NCI-H146 (cell line): ENCODE measurements at regions not wholly inside any gene's neighbourhood (a gene's known extent, or its start where the extent isn't known, plus 50 kb on each side); places are given as distances from the start of the nearest gene placed in this dataset.

Experiments used
- DNase-seq: peaks from one replicate; lab custom pipeline; 2025; lab: John Stamatoyannopoulos, UW

DNA sequence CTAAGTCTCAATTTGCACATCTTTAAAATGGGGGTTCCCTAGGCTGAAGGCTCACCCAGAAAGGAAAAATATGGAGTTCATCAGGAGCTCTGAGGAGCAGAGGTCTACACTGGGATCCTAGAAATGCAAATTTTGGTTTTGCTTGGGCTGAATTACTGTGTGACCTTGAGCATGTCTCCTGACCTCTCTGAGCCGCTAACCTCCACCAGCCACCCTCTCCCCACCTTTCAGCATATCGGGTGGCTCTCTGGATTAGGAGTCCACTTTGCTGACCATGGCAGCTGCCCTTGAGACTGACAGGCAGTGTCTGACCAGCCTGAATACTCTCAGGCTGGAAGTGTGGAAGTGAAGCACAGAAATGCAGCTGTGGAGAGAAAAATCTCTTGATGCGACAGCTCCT is 165.9 kb upstream of the LRFN2 start:
- DNase-seq = no peak

DNA sequence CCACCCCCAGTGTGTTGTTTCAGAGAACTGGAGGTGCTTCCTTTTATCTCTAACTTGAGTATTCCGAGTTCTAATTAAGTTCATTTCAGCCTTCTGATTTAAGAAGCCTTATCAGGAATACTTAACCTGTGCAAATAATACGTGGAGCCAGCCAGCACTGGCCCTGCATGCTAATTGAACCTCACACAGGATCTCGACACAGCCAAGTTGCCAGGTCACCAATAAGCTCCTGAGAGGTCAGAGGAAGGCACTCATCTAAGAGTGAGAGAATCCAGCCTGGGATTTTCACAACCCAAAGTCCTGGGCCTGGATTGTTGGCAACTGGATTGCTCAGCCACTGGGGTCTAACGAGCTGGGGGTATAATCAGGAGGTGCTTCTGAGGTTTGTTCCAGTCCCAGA is 157.7 kb upstream of the LRFN2 start:
- no peak for DNase-seq

DNA sequence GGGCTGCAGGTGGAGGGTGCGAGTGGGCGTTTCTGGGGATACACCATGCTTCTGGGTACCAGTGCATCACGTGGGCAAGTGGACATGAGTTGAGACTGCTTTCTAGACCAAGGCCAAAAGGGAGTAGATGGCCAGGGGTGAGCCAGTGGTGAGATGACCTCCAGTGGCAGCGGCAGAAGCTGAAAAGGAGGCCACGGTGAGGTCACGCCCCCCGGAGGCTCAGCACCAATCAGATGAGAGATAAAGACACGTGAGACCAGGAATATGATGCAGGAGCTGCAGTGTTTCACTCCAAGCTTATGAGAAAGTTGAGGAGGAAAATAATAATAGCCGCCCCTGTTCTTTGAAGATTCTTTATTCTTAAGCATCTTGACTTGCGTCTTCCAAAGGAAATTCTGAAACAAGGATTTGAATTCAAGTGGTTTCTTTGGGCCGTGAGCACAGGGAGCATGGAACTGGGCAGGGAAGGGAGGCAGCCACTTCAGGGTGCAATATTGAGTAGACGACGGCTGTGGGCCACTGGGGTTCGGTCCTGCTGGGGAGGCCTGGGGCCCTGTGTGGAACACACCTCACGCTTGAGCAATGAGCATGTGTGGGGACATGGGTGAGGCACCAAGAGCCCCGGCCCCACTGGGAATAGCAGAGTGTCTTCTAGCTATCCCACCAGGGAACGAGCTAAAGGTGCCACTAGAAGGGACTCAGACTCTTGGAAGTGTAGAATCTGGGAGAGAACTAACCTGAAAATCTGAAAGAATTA is 156.7 kb upstream of the LRFN2 start:
- DNase-seq = no peak

DNA sequence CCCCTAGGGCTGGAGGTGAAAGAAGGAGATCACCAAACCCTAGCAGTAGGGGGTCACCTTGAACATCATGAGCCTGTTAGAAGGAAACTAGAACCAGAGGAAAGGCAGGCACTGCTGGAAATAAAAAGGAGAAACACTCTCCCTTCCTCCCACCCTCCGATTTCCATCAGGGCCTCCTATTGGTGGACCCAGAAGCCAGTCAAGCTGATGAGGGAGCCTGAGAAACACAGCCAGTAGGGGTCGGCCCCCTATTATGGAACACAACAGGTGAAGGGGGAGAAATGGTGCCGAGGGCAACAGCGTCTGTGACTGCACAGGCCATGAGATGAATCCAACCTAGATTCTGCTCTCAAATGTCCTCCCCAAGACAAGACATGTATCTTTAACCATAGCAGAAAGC is 156.1 kb upstream of the LRFN2 start:
- DNase-seq = peak; percentile 50

DNA sequence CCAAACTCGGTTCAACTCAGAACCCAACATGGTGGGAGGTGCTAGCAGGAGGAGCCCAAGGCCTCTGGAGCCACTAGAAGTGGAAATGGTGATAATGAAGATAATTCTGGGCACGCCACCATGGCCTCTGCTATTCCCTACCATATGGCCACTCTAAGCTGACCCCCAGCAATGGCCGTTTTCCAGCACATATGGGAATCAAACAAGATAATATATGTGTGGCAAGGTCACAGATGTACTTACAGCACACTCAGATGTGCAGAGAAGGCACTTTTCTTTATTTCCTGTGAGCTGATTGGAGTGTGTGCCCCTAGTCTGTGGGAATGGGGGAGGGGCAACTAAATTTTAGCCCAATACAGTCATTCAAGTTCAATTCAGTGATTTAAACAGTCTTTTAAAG is 153.4 kb upstream of the LRFN2 start:
- no peak for DNase-seq

DNA sequence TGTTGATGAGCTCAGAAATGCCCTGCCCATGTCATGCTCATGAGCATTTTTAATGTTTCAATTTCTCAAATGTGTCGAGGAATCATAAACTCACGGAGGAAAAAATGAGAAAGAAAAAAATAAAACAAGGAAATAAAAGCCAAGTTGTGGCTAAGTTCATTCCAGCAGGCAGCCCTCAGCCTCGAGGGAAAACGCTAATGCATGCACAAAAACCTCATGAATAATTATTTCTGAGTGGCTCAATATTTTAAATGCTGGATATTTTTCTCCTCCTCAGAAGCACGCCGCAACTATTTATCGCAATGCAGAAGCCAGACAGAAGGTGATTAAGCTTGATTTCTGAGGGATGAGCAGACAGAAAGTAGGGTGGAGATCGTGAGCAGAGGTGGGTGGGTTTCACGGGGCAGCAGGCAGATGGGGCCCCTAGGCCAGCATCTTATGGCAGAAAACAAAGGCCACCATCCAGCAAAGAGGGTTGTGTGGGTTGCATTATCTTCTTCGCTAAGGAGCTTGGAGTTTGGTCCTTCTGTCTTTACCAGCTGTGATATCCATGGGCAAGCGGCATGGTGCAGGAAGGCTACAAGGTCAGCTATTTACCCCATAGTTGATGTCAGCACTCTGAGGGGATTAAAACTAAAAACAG is 151.5 kb upstream of the LRFN2 start:
- no peak for DNase-seq

DNA sequence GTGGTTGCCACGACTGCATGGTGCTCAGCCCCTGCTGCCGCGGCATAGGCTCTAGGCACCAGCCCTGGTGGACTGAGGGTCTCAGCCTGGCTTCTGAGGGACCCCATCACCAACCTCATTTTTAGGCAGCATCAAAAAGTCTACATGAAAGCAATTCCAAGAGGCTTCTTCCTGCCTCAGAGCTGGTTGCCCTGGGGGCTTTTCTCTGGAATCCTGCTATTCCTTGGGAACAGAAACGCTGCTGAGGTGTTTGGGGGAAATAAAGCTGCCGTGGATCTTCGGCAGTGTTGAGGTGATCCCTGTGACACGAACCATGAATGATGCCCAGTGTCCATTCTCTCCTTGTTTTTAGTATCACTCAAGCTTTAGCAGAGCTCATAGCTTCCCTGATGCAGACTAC is 148.4 kb upstream of the LRFN2 start:
- DNase-seq = no peak

DNA sequence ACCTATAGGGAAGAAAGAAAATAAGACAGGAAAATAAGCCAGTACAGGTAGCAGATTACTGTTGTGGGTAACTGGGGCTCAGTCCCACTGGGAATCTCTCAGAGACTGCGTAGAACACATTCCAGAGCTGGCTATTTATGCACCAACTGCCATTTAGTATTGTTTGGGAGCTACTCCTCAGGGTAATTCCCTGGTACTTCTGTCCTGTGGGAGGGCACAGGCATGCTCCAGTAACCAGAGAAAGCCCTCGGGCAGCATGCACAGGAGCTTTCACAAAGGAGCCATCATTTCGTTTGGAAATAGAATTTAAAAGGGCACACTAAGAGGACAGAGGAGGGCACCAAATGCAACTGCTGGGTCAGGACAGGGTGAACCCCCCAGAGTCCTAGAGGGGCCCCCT is 148.0 kb upstream of the LRFN2 start:
- DNase-seq = no peak

DNA sequence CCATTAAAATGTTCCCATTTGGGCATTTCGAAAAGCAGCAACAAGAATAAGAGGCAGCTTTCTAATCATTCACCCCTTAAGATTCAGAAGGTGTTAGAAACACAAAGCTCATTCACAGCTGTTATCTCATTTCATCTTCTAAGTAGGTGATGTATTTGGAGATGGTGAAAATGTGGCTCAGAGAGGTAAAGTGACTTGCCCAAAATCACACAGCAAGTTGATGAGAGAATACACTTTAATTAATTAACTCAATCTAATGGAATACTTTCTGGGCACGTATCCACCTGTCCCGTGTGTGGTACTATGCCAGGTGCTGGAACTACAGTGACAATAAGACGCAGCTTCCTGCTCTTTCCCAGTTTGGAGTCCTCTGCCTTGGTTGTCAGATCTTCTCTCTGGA is 147.4 kb upstream of the LRFN2 start:
- DNase-seq = no peak

DNA sequence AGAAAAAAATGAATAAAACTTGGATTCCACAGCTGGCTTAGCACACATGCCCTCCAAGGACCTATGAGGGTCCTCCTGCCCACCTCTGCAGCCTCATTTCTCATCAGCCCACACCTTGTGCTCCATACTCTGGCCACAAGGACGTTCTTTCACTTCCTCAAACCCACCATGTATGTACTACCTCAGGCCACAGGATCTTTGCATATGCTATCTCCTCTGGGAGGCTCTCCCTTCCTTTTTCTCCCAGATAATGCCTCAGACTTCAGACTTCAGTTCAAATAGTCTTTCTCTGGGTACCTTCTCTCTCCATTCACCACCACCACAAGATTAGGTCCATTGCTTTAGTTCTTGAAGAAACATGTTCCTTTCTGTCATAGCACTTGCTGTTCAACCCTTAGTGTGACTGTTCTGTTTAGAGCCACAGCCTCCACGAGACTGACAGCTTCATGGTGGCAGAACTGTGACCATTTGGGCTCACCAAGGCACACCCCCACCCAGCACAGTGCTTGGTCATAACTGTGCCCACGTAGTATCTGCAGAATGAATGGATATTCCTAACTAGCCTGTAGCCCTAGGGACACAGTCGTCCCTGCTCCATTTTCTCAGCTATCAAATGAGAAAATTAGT is 146.7 kb upstream of the LRFN2 start:
- no peak for DNase-seq

DNA sequence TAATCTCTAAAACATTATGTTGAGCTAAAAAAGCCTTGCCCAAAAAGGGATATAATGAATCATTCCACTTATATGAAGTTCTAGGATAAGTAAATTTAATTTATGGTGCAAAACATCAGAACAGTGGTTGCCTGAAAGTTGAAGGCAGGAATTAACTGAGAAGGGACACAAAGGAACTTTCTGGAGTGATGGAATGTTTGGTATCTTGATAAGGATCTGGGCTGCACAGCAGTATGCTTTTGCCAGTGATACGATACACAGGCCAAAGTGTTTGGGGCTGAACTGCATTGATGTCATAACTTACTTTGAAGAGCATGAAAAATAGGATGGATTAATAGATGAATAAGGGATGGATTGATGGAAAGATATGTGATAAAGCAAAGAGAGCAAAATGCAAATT is 146.1 kb upstream of the LRFN2 start:
- no peak for DNase-seq

DNA sequence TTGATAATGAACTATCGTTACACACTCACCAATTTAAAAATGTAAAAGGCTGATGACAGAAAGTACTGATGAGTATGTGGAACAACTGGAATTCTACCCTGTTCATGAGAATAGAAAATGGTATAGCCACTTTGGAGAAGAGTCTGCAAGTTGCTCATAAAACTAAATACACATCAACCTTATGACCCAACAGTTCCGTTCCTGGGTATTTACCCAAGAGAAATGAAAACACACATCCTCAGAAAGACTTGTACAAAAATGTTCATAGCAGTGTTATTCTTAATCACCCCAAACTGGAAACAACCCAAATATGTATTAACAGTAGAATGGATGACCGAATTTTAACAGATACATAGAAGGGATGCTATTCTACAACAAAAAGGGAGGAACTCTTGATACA is 145.7 kb upstream of the LRFN2 start:
- DNase-seq = no peak

DNA sequence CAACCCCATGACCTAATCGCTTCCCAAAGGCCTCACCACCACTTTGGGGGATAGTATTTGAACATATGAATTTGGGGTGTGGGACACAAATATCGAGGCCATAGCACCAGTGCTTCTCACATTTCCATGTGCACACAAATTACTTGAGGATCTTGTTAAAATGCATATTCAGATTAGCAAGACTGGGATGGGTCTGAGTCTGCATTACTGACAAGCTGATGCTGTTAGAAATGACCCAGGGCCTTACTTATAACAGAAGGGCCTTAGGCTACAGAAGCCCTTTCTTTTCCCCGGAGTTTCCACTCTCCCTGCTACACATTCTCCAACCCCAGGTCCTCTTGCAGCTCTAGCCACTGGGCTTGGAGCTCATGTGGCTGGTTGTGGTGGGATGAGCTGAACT is 141.5 kb upstream of the LRFN2 start:
- DNase-seq = no peak

DNA sequence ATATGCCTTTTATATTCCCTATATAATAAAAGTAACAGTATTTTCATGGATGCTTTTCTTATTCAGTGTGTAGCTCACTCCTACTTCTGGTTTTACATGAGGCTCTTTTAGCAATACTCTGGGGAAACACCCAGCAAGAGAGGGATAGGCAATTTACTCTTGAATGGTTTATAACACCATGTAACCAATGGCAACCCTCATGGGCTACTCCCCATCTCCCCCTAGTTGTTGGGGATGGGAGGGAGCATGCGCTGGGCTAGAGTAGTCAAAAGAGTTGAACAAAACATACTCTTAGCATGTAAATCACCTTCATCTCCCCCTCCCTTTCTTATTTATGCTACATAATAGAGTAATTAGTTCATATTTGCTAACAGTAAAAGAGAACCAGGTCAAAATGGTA is 140.1 kb upstream of the LRFN2 start:
- no peak for DNase-seq

DNA sequence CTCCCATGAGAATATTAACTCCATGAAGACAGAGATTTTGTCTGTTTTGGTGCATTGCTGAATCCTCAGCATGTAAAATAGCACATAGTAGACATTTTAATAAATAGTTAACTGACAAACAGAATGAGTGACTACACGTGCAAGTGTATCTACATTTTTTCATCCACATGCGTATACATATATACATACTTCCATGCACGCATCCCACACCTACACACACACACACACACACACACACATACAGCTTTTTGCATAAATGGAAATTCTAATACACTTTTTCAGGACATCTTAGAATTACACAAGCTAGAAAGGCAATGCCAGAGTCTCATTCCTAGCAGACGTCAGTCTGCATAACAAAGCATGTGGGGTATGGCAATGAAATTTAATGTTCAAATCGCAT is 139.7 kb upstream of the LRFN2 start:
- DNase-seq = no peak

DNA sequence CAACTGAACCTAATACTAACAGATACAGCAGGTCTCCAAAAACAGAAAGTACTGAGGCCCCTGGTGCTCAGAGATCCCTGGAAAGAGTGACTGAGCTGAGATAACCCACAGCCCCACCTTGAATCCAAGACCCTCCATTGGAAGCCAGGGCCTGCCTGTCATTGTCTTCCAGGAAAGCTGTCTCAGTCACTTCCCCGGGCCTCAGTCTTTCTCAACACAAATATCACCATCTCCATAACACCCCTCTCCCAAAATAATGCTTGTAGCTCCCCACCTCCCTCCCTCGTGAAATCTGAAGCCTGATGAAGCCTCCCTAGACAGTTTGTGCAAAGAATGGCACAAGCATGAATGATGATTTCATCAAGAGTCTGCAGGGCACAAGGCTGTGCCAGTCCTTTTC is 138.2 kb upstream of the LRFN2 start:
- no peak for DNase-seq

DNA sequence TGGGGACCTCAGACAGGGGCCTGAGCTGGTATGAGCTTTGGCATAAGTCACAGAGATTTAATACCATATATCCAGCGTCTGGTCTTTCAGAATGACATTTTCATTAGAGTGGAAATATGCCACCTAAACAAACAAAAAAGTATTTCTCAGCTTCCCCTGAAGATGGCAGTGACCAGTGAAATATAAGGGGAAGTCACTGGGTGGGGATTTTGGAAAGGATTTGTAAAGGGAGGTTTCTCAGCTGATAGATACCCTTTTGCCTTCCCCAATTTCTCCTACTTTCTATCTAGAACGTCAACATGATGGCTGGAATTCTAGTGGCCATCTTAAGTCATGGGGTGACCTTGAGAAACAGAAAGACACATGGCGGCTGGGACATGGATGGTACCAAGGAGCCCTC is 137.7 kb upstream of the LRFN2 start:
- DNase-seq = no peak

DNA sequence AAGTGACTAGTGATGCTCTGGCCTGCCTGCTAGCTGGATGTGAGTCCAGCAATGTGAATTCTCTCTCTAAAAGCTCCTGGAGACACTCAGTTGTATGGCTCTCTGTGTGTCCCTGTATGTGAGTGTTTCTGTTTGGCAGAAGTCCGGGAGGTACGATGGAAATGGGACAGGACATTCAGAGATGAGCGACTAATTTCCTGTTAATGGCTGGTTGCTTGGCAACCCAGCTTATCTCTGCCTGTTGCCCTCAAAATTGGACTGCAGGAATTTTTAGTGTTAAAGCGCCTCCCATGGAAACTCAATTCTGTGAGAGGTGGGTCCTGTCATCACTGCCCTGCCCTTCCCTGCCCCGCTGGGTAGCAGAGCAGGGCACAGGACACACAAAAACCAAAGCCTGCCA is 136.8 kb upstream of the LRFN2 start:
- DNase-seq = no peak

DNA sequence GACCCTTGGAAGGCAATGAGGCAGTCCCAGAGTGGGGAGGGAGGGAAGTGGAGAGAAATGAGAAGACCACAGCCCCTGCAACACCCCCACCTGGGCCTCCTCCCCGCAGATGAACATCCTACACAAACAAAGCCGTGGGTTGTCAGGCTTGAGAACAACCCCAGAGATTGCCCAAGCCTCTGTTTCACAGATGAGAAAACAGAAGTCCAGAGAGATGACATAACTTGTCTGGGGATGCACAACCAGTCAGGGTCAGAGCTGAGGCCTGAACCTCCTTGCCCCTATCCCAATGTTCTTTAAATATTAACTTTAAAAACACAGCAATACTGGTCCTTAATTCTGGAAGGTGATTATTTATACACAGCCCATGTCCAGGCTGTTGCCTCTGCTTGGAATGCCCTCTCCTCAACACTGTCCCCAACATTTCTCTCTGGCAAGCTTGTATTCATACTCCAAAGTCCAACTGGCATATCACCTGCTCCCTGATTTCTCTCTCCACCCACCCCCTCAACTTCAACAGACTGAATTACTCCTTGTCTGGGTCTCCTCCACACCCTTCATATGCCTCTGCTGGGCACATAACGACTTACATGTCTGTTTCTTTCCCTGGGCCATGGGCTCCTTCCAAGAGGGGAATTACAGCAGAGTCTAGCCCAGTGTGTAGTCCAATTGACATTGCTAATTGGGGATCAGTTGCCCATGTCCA is 135.5 kb upstream of the LRFN2 start:
- no peak for DNase-seq

DNA sequence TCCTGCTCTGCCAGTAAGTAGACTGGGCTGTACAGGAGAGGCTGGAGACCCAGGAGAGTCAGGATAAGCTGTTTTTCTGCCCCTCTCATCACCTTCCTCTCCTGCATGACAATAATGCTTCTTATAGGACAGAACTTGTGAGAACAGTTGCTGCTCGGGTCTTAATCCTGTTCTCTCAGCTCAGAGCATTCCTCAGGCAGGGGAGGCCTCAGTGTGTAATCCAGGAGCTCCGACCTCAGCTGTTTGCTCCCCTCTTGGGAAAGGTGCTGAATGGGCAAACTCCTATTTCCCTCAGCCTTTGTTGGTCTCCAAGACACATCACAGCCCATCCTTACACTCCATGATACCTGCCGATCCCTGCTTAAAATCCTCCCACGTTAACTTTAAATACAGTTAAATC is 134.9 kb upstream of the LRFN2 start:
- DNase-seq = no peak

DNA sequence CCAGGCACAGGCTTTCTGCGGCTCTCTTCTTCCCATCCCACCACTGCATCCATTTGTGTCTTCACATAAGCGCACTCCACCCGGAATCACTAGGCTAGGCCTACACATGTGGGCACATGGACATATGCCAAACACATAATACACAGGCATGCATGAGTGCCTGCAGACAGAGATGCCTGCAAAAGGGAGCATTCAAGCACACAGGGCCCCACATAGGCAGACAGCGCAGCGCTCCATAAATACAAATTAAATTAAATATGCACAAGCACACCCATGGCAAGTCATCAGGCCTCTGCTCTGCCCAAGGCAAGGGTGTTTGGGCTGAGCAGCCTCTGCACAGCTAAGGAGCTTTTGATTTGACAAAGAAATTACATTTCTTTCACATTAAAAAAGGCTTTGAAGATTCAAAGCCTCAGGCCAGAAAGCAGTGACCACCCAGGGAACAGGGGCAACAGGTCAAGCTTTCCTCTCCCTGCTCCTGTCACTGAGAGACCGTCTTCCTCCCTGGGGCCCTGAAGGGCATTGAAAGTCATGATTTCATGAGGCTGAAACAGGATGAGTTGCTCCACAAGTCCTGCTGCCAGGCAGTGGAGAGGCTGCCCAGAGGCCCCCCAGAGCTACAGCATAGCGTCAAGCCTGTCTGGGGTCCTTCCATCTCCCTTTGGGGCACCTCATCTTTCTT is 134.2 kb upstream of the LRFN2 start:
- DNase-seq = no peak

DNA sequence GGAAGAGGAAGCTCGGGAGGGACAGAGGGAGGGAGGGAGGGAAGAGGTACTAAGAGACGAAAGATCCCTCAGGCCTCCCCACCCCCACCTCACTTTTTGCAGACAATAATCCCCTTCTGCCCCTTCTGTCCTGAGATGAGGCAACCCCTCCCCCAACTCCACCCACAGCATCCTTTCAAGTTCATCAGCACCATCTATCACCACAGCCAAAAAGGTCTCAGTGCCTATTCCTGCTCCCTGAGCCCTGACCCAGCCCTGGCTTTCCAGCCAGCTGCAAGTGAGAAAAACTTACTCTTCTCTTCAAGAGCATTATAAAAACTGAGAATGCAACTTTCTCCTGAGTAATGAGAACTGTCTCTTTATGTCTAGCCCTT is 133.2 kb upstream of the LRFN2 start:
- no peak for DNase-seq
